Skin of body (tissue), 1 donor: ENCODE measurements at regions not wholly inside any gene's neighbourhood (a gene's known extent, or its start where the extent isn't known, plus 50 kb on each side); places are given as distances from the start of the nearest gene placed in this dataset.
"Not testable (repeated sequence)": the region's sequence is repeated elsewhere in the genome, so short reads cannot be mapped to it uniquely, and the experiment has no call there.

Experiments
- DNase-seq: peaks from one replicate; lab custom pipeline; 2025; lab: John Stamatoyannopoulos, UW

- no peak for DNase-seq
Observed at GRCh38 chr1:60562740-60563139, 489.2 kb upstream of the C1orf87 start.

DNA sequence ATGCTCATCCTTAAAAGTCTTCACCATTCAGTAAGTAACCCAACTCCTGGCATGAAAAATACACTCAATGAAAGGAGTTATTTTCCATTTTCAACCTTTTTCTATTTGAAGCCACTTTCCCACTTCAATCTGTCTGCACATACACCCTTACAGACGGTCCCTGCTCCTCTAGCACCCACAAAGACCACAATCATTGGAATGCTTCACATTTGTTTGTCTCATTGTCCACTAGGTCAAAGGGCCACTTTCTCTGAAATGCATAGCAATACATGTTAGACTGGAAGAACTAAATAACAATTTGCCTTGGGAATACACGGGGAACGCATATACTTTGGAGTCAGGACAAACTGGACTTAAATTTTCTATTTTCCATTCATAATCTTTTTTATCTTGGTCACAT is 487.1 kb upstream of the C1orf87 start:
- DNase-seq = no peak

DNA sequence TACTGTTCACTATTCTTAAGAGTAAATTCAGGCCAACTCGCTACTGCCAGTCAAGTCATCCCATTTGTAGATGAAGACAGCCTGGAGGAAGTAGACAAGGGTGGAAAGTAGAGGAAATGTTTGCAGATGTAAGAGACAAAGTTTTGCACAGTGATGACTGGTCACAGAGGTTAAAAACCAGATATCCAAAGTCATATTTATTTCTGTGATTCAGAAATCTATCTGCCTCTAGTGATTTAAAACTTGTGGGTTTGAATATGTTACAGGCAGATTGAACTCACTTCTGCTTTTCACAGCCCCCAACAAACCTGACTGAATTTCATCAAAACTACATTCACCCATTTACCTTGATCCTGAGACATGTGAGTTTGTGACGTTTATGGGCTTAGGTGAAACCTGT is 484.7 kb upstream of the C1orf87 start:
- DNase-seq = no peak

DNA sequence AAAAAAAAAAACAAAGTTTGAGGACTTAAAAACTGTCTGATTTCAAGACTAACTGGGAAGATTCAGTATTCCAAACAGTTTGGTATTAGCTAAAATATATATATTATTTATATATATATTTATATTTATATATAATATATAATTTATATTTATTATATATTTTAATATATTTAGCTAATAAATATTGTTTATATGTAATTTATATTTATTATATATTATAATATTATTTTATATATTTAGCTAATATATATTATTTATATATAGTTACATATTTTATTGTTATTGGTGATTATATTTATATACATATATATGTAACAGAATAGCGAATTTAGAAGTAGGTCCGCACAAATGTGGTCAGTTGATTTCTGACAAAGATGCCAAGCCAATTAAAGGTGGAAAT is 480.2 kb upstream of the C1orf87 start:
- no peak for DNase-seq

- DNase-seq = no peak
Observed at GRCh38 chr1:60547821-60548220, 474.3 kb upstream of the C1orf87 start.

DNA sequence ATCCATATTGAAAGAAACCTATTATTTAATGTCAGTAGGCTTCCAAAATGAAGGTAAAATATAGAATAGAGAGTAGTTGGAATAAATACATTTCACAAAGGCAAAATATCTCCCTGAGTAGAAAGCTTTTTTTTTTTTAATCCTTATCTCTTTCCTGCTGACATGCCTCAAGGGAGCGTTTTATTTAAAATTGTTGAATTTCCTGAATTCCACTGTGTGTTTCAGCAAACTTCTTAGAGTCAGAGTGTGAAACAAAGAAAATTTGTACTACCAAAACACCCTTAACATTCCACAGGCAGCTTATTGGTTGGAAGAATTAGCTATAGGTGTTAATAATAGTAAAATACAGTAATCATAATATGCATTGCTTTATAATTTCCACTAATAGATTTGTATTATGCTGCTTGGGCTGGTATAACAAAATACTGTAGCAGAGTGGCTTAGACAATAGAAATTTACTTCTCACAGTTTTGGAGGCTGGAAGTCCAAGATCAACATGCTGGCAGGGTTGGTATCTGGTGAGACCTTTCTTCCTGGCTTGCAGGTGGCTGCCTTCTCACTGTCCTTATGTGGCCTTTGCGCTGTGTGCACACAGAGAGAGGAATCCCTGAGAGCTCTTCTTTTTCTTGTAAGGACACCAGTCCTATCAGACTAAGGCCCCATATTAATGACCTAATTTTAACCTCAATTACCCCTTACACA is 468.4 kb upstream of the C1orf87 start:
- DNase-seq = no peak

- DNase-seq = no peak
Observed at GRCh38 chr1:60540141-60540540, 466.6 kb upstream of the C1orf87 start.

GRCh38 chr1:60535713-60536112 is 462.1 kb upstream of the C1orf87 start:
- DNase-seq = no peak

GRCh38 chr1:60527567-60527966 is 454.0 kb upstream of the C1orf87 start:
- no peak for DNase-seq

- DNase-seq = no peak
Observed at GRCh38 chr1:60516996-60517395, 443.4 kb upstream of the C1orf87 start.

- no peak for DNase-seq
Observed at GRCh38 chr1:60510162-60510561, 436.6 kb upstream of the C1orf87 start.

DNA sequence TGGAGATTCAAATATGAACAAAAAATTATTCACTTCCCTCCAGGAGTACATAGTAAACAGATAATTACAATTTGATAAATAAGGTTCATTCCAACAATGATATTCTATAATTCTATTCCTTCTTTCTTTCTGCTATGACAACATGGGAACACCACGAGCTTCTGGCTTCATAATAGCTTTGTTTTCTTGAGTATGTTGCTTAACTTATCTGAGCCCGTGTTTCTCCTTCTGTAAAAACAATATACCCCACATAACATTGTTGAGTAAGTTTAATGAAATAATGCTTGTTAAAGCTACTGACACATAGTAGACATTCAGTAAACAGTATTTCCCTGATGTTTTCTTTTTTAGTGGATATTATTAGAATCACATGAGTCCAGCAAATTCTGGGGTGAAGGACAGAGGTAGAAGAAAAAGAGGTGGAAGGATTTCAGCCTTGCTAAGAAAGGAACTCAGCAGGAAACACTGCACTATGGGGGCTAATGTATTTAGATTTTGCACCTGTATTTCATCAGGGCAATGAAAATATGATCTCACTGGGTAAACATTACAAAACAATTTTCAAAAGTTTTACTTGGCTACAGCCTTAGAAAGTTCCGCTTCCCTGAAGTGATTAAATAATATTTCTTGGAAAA is 430.8 kb upstream of the C1orf87 start:
- DNase-seq = peak; percentile 4

- DNase-seq = peak; percentile 14
Observed at GRCh38 chr1:60503266-60503925, 429.8 kb upstream of the C1orf87 start.

- no peak for DNase-seq
Observed at GRCh38 chr1:60502506-60502905, 428.9 kb upstream of the C1orf87 start.

DNA sequence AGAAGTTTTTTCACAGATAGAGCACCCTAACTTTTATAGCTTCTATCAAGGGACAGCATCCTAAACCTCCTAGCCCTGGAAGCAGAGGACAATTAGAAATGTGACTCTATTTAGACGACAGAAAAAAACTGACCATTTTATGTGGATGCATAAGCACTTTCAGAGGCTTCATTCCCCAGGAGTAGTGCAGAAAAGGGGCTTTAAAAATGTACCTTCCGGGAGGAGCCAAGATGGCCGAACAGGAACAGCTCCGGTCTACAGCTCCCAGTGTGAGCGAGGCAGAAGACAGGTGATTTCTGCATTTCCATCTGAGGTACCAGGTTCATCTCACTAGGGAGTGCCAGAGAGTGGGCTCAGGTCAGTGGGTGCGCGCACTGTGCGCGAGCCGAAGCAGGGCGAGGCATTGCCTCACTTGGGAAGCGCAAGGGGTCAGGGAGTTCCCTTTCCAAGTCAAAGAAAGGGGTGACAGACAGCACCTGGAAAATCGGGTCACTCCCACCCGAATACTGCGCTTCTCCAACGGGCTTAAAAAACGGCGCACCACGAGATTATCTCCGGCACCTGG is 416.4 kb upstream of the C1orf87 start:
- not testable (repeated sequence) for DNase-seq

GRCh38 chr1:60488847-60489246 is 415.3 kb upstream of the C1orf87 start:
- no peak for DNase-seq

DNA sequence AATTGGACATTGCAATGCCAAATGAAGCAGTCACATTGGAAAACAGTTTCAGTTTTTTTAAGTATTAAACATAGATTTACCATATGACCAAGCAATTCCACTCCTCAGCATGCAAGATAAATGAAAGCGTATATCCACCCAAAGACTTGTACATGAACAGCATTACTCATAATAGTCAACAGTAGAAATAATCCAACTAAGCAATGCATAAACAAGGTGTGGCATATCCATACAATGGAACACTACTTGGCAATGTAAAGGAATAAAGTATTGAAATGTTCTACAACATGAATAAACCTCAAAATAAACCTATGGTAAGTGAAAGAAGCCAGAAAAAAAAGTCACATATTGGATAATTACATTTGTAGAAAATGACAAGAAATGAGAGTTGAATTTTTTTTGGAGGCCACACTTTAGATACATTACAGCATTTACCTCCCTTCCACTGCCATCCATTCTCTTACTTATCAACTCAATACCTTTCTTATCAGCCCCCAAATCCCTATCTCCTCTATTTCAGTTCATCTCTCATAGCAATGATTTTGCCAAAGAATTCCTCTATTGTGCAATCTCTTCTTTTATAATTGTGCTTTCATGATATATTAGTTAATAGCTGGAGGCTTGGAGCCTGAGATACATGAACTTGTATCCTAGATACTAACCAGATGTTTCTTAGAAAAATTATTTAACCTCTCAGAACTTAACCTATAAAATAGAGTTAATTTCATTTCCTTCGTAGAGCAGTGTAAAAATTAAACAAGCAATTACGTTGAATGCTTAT is 414.2 kb upstream of the C1orf87 start:
- no peak for DNase-seq

GRCh38 chr1:60483509-60483908 is 409.9 kb upstream of the C1orf87 start:
- DNase-seq = no peak

DNA sequence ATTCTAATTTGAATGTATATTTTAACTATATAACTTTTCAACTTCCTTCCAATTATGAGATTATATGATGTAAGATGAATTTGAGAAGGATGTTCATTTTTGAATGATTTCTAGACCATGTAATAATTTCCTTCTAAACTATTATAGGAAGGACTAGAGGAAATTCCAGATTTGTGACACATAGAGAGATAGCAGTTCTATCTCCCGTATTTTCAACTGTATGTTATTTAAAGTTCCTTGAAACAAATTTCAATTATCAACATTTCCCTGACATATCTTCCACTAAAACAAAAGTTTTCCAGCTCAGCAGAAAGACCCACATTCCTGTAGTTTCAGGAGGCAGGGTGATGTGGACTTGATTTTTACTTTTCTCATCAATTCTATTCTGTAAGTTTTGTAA is 396.7 kb upstream of the C1orf87 start:
- no peak for DNase-seq

DNA sequence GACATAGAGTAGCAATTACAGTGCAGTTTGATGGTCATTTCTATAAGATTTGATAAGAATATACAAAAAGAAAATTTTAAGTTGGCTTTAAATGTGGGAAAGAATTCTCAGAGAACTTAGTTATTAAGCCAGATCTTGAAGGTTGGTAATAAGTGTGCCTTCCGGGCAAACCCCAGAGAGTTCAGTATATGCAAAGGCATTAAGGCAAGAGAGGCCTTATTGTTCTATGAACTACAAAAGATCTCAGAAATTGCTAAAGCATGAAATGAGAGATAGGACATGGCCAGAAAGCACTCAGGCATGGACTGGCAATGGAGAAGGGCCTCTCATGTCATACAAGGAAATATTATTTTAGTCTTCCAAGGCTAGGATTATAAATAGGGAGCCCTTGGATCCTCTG is 390.2 kb upstream of the C1orf87 start:
- no peak for DNase-seq

DNA sequence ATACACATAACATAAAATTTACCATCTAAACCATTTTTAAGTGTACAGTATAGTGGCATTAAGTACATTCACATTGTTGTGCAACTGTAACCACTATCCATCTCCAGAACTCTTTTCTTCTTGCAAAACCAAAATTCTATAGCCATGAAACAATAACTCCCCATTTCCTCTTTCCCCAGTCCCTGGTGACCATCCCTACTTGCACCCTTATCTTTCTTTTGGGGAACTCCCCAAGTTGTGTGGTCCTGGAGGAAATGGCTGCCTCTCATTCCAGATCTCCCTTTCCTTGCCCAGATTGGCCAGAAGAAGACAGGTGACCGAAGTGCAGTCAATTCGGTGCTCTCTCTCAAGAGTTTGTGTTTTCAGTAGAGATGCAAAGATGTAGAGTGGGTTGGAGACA is 389.6 kb upstream of the C1orf87 start:
- no peak for DNase-seq
